Nephron (organoid): ENCODE measurements at regions not wholly inside any gene's neighbourhood (a gene's known extent, or its start where the extent isn't known, plus 50 kb on each side); places are given as distances from the start of the nearest gene placed in this dataset.

Experiments used
- H3K27ac Mint-ChIP-seq, 3 experiments: 2 replicates each; pipeline ENCODE4 v1.8.0; 2020; ENCODE audit warnings: mixed read lengths in 3 of 3, mild to moderate bottlenecking in 2 of 3, moderate library complexity in 1 of 3
- H3K27me3 Mint-ChIP-seq: 2 replicates; pipeline ENCODE4 v1.8.0; 2021; ENCODE audit warnings: low read depth, mild to moderate bottlenecking, moderate library complexity, mixed read lengths
- H3K36me3 Mint-ChIP-seq: 2 replicates; pipeline ENCODE4 v1.8.0; 2020; ENCODE audit warnings: low read depth, mixed read lengths
- H3K4me1 Mint-ChIP-seq: 2 replicates; pipeline ENCODE4 v1.8.0; 2020; ENCODE audit warnings: mixed read lengths
- H3K4me3 Mint-ChIP-seq, 3 experiments: 2 replicates each; pipeline ENCODE4 v1.8.0; 2020; ENCODE audit warnings: mild to moderate bottlenecking in 3 of 3, mixed read lengths in 3 of 3, moderate library complexity in 2 of 3
- H3K9me3 Mint-ChIP-seq: 2 replicates; pipeline ENCODE4 v1.8.0; 2020; ENCODE audit warnings: mixed read lengths
- CTCF ChIP-seq, 3 experiments: fragments of 200-600 bp; sonication (generic); IDR thresholded peaks; one replicate each; pipeline ENCODE4 v1.5.0; 2021; ENCODE audit warnings: antibody characterized with exemption in 3 of 3; ENCODE audit not compliant: unreplicated experiment in 3 of 3

DNA sequence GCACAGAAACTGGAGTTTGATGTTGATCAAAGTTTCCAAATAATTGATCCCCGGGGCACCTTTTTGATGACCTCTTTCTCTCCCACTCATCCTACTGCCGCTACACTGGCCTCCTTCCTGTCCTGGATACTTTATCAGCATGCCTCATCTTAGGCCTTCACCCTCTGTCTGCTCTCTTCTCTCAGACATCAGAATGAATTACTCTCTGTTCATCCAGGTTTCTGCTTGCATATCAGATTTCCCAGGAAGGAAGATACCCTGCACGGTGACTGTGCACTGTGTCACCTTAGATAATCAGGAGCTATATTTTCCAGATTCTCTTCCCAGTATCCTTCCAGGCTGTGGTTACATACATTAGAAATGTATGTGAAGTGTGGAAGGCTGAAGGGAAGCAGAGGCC lies 397.0 kb downstream of the DIRAS2 start:
- Mint-ChIP-seq H3K4me3 (no peak overlapping the region), H3K36me3 (no peaks in the 10 kb centered on the region), H3K4me1 (no peaks in the 10 kb centered on the region), H3K9me3 (no peaks in the 10 kb centered on the region), H3K27ac (no peak overlapping the region), H3K27me3 (no peaks in the 10 kb centered on the region)
- TF ChIP-seq CTCF (IDR thresholded peaks at IDR 0.05; ENCODE audit: unreplicated experiment in 3 of 3) = no peak

- Mint-ChIP-seq H3K4me3 (no peak overlapping the region), H3K36me3 (no peaks in the 10 kb centered on the region)
- TF ChIP-seq CTCF (IDR thresholded peaks at IDR 0.05; ENCODE audit: unreplicated experiment in 3 of 3) = no peak
Observed at GRCh38 chr9:90249094-90249493, 393.5 kb downstream of the DIRAS2 start.

GRCh38 chr9:90251316-90251715 lies 391.3 kb downstream of the DIRAS2 start:
- H3K4me1 Mint-ChIP-seq = no peaks in the 10 kb centered on the region
- no peaks in the 10 kb centered on the region for H3K36me3 Mint-ChIP-seq
- H3K4me3 Mint-ChIP-seq = no peak overlapping the region
- no peak for TF ChIP-seq CTCF (IDR thresholded peaks at IDR 0.05; ENCODE audit: unreplicated experiment in 3 of 3)
- no peaks in the 10 kb centered on the region for H3K27me3 Mint-ChIP-seq
- peaks cover 7% of the 10 kb centered on the region for H3K9me3 Mint-ChIP-seq
- H3K27ac Mint-ChIP-seq = no peak overlapping the region

More at GRCh38 chr9:90249094-90249493, 393.5 kb downstream of the DIRAS2 start:
- no peaks in the 10 kb centered on the region for H3K27me3 Mint-ChIP-seq
- no peak overlapping the region for H3K27ac Mint-ChIP-seq
- H3K4me1 Mint-ChIP-seq = no peaks in the 10 kb centered on the region
- peaks cover 7% of the 10 kb centered on the region for H3K9me3 Mint-ChIP-seq

- Mint-ChIP-seq H3K27me3 (no peaks in the 10 kb centered on the region), H3K9me3 (peaks cover 14% of the 10 kb centered on the region), H3K4me3 (no peak overlapping the region), H3K4me1 (no peaks in the 10 kb centered on the region), H3K36me3 (no peaks in the 10 kb centered on the region), H3K27ac (no peak overlapping the region)
- no peak for TF ChIP-seq CTCF (IDR thresholded peaks at IDR 0.05; ENCODE audit: unreplicated experiment in 3 of 3)
Observed at GRCh38 chr9:90256345-90256744, 386.3 kb downstream of the DIRAS2 start.

GRCh38 chr9:90259311-90260246 lies 383.0 kb downstream of the DIRAS2 start:
- H3K27ac Mint-ChIP-seq = no peak overlapping the region
- TF ChIP-seq CTCF (IDR thresholded peaks at IDR 0.05; ENCODE audit: unreplicated experiment in 3 of 3) = no peak
- peaks cover 10% of the 10 kb centered on the region for H3K9me3 Mint-ChIP-seq
- no peaks in the 10 kb centered on the region for H3K27me3 Mint-ChIP-seq
- no peaks in the 10 kb centered on the region for H3K4me1 Mint-ChIP-seq
- H3K4me3 Mint-ChIP-seq = no peak overlapping the region
- no peaks in the 10 kb centered on the region for H3K36me3 Mint-ChIP-seq

GRCh38 chr9:90261698-90262097 lies 380.9 kb downstream of the DIRAS2 start:
- H3K4me1 Mint-ChIP-seq = no peaks in the 10 kb centered on the region
- H3K9me3 Mint-ChIP-seq = peaks cover 10% of the 10 kb centered on the region
- H3K4me3 Mint-ChIP-seq = no peak overlapping the region
- no peaks in the 10 kb centered on the region for H3K36me3 Mint-ChIP-seq
- no peak overlapping the region for H3K27ac Mint-ChIP-seq
- no peaks in the 10 kb centered on the region for H3K27me3 Mint-ChIP-seq
- TF ChIP-seq CTCF (IDR thresholded peaks at IDR 0.05; ENCODE audit: unreplicated experiment in 3 of 3) = no peak
